ENCODE measurements at regions not wholly inside any gene's neighbourhood (a gene's known extent, or its start where the extent isn't known, plus 50 kb on each side); places are given as distances from the start of the nearest gene placed in this dataset.

DNA sequence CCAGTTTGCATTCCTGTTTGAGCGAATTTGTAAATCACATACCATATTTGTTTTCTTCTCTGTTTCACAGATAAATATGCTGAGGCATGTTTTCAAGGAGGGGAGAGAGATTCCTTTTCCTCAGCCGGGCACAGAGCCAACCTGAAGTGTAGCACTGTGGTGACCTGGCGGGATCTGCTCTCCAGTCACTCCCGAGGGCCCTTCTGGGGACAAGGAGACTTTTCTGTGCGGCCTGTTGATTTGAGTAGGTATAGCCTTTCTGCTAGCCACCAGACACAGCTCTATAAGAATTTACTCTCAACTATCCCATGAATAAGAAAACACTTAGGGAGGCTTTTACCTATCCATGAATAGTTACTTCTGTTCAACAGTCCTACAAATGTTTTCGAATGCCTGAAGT, 63.5 kb upstream of the FDX1 start:
- no peaks in the 10 kb centered on the region for H3K4me1 ChIP-seq (ENCODE audit: control insufficient read depth in 1 of 2, insufficient read depth in 2 of 2, low read length in 2 of 2)
- WGBS, 2 donors, result 49 to 61% methylated on average over 6 of the region's 6 CpGs
- DNase-seq (no peak), ATAC-seq (ENCODE audit: low FRiP score) (no peak)
- H3K9me3 ChIP-seq (ENCODE audit: control insufficient read depth, low read length), result no peaks in the 10 kb centered on the region
- intact Hi-C loops (cut with DNase I), result no loop called here
- H3K4me3 ChIP-seq (ENCODE audit: low read length in 2 of 2), result no peak overlapping the region
- no peak overlapping the region for H3K27ac ChIP-seq (ENCODE audit: low read depth in 1 of 2, low read length in 2 of 2)
- no peaks in the 10 kb centered on the region for H3K27me3 ChIP-seq (ENCODE audit: control insufficient read depth in 1 of 2, insufficient read depth in 2 of 2, low read length in 1 of 2)
- H3K36me3 ChIP-seq (ENCODE audit: control insufficient read depth in 1 of 2, insufficient read depth in 2 of 2, low read length in 1 of 2), result no peaks in the 10 kb centered on the region

DNA sequence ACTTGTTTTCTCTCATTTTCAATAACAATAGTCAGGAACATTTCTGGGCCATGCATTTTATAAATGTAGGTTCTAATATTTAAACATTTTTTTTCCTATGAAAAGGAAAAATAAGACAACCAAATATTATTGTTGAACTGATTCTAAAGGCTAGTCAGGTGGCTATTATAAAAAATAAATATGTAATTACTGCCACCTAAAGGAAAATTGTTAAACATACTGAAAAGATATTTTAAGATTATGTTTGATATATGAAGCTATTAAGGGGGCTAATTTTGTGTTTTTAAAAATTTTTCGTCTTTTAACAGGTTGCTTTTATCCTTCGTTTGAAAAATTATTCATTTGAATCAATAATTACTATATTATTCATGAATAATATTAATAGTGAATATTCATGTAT, 62.2 kb upstream of the FDX1 start:
- intact Hi-C loops (cut with DNase I), result no loop called here
- H3K36me3 ChIP-seq (ENCODE audit: control insufficient read depth in 1 of 2, insufficient read depth in 2 of 2, low read length in 1 of 2), result no peaks in the 10 kb centered on the region
- H3K4me3 ChIP-seq (ENCODE audit: low read length in 2 of 2), result no peak overlapping the region
- H3K27me3 ChIP-seq (ENCODE audit: control insufficient read depth in 1 of 2, insufficient read depth in 2 of 2, low read length in 1 of 2), result no peaks in the 10 kb centered on the region
- no peak overlapping the region for H3K27ac ChIP-seq (ENCODE audit: low read depth in 1 of 2, low read length in 2 of 2)
- no peak for DNase-seq
- no peaks in the 10 kb centered on the region for H3K4me1 ChIP-seq (ENCODE audit: control insufficient read depth in 1 of 2, insufficient read depth in 2 of 2, low read length in 2 of 2)
- WGBS, 2 donors, result 38 to 65% methylated on average over 2 of the region's 2 CpGs
- H3K9me3 ChIP-seq (ENCODE audit: control insufficient read depth, low read length), result no peaks in the 10 kb centered on the region
- ATAC-seq (ENCODE audit: low FRiP score), result no peak

DNA sequence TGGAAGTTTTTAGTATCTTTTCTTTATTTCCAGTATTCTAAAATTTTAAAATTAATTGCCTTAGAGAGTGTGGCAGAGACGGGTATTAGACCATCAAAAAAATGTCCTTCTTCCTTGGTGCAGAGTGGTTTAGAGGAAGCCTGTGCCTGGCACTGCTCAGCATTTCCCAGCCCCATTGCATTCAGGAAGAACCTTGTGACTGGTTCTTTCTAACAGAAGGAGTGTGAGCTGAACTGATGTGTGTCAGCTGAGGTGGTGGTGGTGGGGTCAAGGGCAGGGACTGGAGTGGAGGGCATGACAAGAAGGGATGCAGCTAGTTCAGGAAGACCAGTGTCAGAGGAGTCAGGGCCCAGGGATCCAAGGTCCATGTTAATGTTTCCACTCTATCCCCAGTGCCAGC, 58.7 kb upstream of the FDX1 start:
- ATAC-seq (ENCODE audit: low FRiP score) (no peak), DNase-seq (no peak)
- H3K27ac ChIP-seq (ENCODE audit: low read depth in 1 of 2, low read length in 2 of 2), result no peak overlapping the region
- no peaks in the 10 kb centered on the region for H3K4me1 ChIP-seq (ENCODE audit: control insufficient read depth in 1 of 2, insufficient read depth in 2 of 2, low read length in 2 of 2)
- no peaks in the 10 kb centered on the region for H3K9me3 ChIP-seq (ENCODE audit: control insufficient read depth, low read length)
- 91 to 95% methylated on average over 1 of the region's 1 CpG for WGBS, 2 donors
- no peak overlapping the region for H3K4me3 ChIP-seq (ENCODE audit: low read length in 2 of 2)
- H3K27me3 ChIP-seq (ENCODE audit: control insufficient read depth in 1 of 2, insufficient read depth in 2 of 2, low read length in 1 of 2), result no peaks in the 10 kb centered on the region
- no peaks in the 10 kb centered on the region for H3K36me3 ChIP-seq (ENCODE audit: control insufficient read depth in 1 of 2, insufficient read depth in 2 of 2, low read length in 1 of 2)
- intact Hi-C loops (cut with DNase I), result loop anchor here in 1 of 2 donors (5.0 to 10.0 kb wide), 2 partner anchors 76 to 424 kb away; partner anchors contain the start of gene RDX

DNA sequence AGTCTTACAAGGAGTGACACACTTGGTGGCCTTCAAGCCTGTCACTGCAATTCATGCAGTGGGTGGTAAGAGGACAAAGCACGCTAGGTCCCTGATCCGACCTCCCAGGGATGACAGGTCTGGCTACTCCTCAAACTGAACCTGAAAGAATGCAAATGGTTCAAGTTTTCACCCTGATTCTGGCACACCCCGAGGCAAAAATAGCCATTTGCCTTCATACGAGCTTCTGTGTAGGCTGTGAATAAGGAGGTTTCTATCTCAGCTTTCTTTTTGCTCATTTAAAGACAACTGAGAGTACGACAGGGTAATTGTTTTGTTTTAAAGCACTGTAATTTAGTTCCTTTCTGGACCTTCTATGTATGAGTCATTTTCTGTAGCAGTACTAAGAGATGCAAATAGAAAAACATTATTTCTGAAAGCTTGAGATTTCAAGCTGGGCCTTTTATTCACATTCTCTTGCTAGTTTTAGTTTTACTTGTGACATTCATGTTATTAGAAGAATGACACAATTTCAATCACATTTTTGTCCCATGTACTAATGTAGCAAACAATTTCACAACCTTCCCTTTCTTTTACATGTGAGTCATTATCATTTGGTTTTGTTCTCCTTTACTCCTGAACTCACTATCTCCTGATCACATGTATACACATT, 56.6 kb upstream of the FDX1 start:
- no peak overlapping the region for H3K27ac ChIP-seq (ENCODE audit: low read depth in 1 of 2, low read length in 2 of 2)
- H3K4me3 ChIP-seq (ENCODE audit: low read length in 2 of 2), result no peak overlapping the region
- no peaks in the 10 kb centered on the region for H3K9me3 ChIP-seq (ENCODE audit: control insufficient read depth, low read length)
- ATAC-seq (ENCODE audit: low FRiP score), result no peak
- H3K27me3 ChIP-seq (ENCODE audit: control insufficient read depth in 1 of 2, insufficient read depth in 2 of 2, low read length in 1 of 2), result no peaks in the 10 kb centered on the region
- no peaks in the 10 kb centered on the region for H3K36me3 ChIP-seq (ENCODE audit: control insufficient read depth in 1 of 2, insufficient read depth in 2 of 2, low read length in 1 of 2)
- no peak for DNase-seq
- WGBS, 2 donors, result 15 to 17% methylated on average over 5 of the region's 5 CpGs
- intact Hi-C loops (cut with DNase I), result loop anchor here in 1 of 2 donors (5.0 to 10.0 kb wide), 2 partner anchors 78 to 426 kb away; partner anchors contain the start of gene RDX
- no peaks in the 10 kb centered on the region for H3K4me1 ChIP-seq (ENCODE audit: control insufficient read depth in 1 of 2, insufficient read depth in 2 of 2, low read length in 2 of 2)

DNA sequence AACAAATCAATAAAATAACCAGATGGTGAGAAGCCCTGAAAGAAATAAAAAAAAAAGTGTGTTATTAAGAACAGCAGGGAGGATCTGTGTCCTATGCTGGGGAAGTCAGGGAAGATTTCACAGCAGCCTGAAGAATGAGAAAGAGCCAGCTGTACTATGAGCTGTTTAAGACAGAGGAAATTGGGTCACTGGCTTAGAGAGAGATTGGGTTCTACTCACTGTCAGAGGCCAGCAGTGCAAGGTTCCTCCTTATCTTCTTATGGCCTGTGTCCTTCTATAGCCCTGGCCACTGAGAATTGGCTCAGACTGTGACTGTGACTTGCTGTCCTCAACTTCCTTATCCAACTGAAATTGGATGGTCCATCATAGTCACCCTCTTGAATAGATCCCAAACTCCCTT, 54.8 kb upstream of the FDX1 start:
- no peak for DNase-seq
- intact Hi-C loops (cut with DNase I), result loop anchor here (5.0 to 10.0 kb wide), 3 partner anchors 57 to 428 kb away; partner anchors contain the start of gene RDX (in 1 of the 2)
- H3K27ac ChIP-seq (ENCODE audit: low read depth in 1 of 2, low read length in 2 of 2), result no peak overlapping the region
- no peaks in the 10 kb centered on the region for H3K36me3 ChIP-seq (ENCODE audit: control insufficient read depth in 1 of 2, insufficient read depth in 2 of 2, low read length in 1 of 2)
- no peak for ATAC-seq (ENCODE audit: low FRiP score)
- no peaks in the 10 kb centered on the region for H3K9me3 ChIP-seq (ENCODE audit: control insufficient read depth, low read length)
- no peaks in the 10 kb centered on the region for H3K27me3 ChIP-seq (ENCODE audit: control insufficient read depth in 1 of 2, insufficient read depth in 2 of 2, low read length in 1 of 2)
- H3K4me1 ChIP-seq (ENCODE audit: control insufficient read depth in 1 of 2, insufficient read depth in 2 of 2, low read length in 2 of 2), result no peaks in the 10 kb centered on the region
- no peak overlapping the region for H3K4me3 ChIP-seq (ENCODE audit: low read length in 2 of 2)

- Histone ChIP-seq H3K4me3 (ENCODE audit: low read length in 2 of 2) (no peak overlapping the region), H3K4me1 (ENCODE audit: control insufficient read depth in 1 of 2, insufficient read depth in 2 of 2, low read length in 2 of 2) (no peaks in the 10 kb centered on the region), H3K9me3 (ENCODE audit: control insufficient read depth, low read length) (no peaks in the 10 kb centered on the region), H3K36me3 (ENCODE audit: control insufficient read depth in 1 of 2, insufficient read depth in 2 of 2, low read length in 1 of 2) (no peaks in the 10 kb centered on the region), H3K27me3 (ENCODE audit: control insufficient read depth in 1 of 2, insufficient read depth in 2 of 2, low read length in 1 of 2) (no peaks in the 10 kb centered on the region), H3K27ac (ENCODE audit: low read depth in 1 of 2, low read length in 2 of 2) (no peak overlapping the region)
- DNase-seq (no peak), ATAC-seq (ENCODE audit: low FRiP score) (no peak)
- intact Hi-C loops (cut with DNase I), result loop anchor here (5.0 to 10.0 kb wide), 3 partner anchors 57 to 428 kb away; partner anchors contain the start of gene RDX (in 1 of the 2)
Observed at GRCh38 chr11:110375351-110375750, 54.4 kb upstream of the FDX1 start.

DNA sequence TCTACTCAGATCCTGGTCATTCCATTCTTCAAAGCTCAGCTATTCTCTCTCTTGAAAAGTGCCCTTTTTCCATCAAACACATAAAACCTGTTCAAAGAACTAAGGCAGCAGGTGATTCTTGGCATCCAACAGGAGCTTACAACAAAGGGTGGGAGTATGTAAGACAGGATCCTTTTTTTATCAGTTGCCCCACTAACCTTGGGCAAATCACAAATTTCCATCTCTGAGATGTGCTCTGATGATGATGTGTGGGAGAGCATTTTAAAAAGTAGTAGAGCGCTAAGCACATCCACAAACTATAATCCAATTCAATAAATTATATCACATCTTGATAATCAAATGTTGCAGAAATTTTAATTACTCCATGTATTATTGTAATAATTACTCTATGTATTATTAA, 53.7 kb upstream of the FDX1 start:
- no peaks in the 10 kb centered on the region for H3K9me3 ChIP-seq (ENCODE audit: control insufficient read depth, low read length)
- H3K4me3 ChIP-seq (ENCODE audit: low read length in 2 of 2), result no peak overlapping the region
- ATAC-seq (ENCODE audit: low FRiP score) (no peak), DNase-seq (no peak)
- no peaks in the 10 kb centered on the region for H3K4me1 ChIP-seq (ENCODE audit: control insufficient read depth in 1 of 2, insufficient read depth in 2 of 2, low read length in 2 of 2)
- 100% methylated on average over 1 of the region's 1 CpG for WGBS, 2 donors
- H3K36me3 ChIP-seq (ENCODE audit: control insufficient read depth in 1 of 2, insufficient read depth in 2 of 2, low read length in 1 of 2), result no peaks in the 10 kb centered on the region
- intact Hi-C loops (cut with DNase I), result loop anchor here (2.0 to 10.0 kb wide), 4 partner anchors 56 to 429 kb away; partner anchors contain the start of gene RDX (in 1 of the 2)
- H3K27me3 ChIP-seq (ENCODE audit: control insufficient read depth in 1 of 2, insufficient read depth in 2 of 2, low read length in 1 of 2), result no peaks in the 10 kb centered on the region
- H3K27ac ChIP-seq (ENCODE audit: low read depth in 1 of 2, low read length in 2 of 2), result no peak overlapping the region

- peak overlapping the region in 1 of 2 donors; percentile 26 for H3K27ac ChIP-seq (ENCODE audit: low read depth in 1 of 2, low read length in 2 of 2)
- no peaks in the 10 kb centered on the region for H3K4me1 ChIP-seq (ENCODE audit: control insufficient read depth in 1 of 2, insufficient read depth in 2 of 2, low read length in 2 of 2)
- 2 to 3% methylated on average over 6 of the region's 6 CpGs for WGBS, 2 donors
- ATAC-seq (ENCODE audit: low FRiP score), result peak; percentile 82
- no peaks in the 10 kb centered on the region for H3K27me3 ChIP-seq (ENCODE audit: control insufficient read depth in 1 of 2, insufficient read depth in 2 of 2, low read length in 1 of 2)
- intact Hi-C loops (cut with DNase I), result loop anchor here (2.0 to 10.0 kb wide), 4 partner anchors 55 to 430 kb away; partner anchors contain the start of gene RDX (in 1 of the 2)
- no peak overlapping the region for H3K4me3 ChIP-seq (ENCODE audit: low read length in 2 of 2)
- DNase-seq, result peak in 1 of 2 donors; percentile 75
- no peaks in the 10 kb centered on the region for H3K9me3 ChIP-seq (ENCODE audit: control insufficient read depth, low read length)
- no peaks in the 10 kb centered on the region for H3K36me3 ChIP-seq (ENCODE audit: control insufficient read depth in 1 of 2, insufficient read depth in 2 of 2, low read length in 1 of 2)
Observed at GRCh38 chr11:110376711-110377324, 52.9 kb upstream of the FDX1 start.

DNA sequence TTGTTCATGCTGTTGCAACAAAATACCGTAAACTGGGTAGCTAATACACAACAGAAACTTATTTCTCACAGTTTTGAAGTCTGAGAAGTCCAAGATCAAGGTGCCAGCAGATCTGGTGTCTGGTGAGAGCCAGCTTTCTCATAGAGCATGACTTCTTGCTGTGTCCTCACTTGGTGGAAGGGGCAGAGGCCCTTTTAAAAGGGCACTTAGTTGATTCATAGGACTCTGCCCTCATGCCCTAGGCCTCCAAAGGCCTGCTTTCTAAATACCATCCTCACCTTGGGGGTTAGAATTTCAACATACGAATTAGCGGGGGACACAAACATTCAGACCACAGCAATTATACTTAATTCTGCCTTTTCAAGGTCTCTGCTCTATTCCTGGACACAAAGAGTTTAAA, 52.3 kb upstream of the FDX1 start:
- Histone ChIP-seq H3K4me1 (ENCODE audit: control insufficient read depth in 1 of 2, insufficient read depth in 2 of 2, low read length in 2 of 2) (no peaks in the 10 kb centered on the region), H3K27me3 (ENCODE audit: control insufficient read depth in 1 of 2, insufficient read depth in 2 of 2, low read length in 1 of 2) (no peaks in the 10 kb centered on the region), H3K36me3 (ENCODE audit: control insufficient read depth in 1 of 2, insufficient read depth in 2 of 2, low read length in 1 of 2) (no peaks in the 10 kb centered on the region), H3K9me3 (ENCODE audit: control insufficient read depth, low read length) (no peaks in the 10 kb centered on the region), H3K27ac (ENCODE audit: low read depth in 1 of 2, low read length in 2 of 2) (no peak overlapping the region), H3K4me3 (ENCODE audit: low read length in 2 of 2) (no peak overlapping the region)
- ATAC-seq (ENCODE audit: low FRiP score) (no peak), DNase-seq (no peak)
- intact Hi-C loops (cut with DNase I), result loop anchor here (2.0 to 10.0 kb wide), 4 partner anchors 55 to 430 kb away; partner anchors contain the start of gene RDX (in 1 of the 2)
- 93 to 95% methylated on average over 3 of the region's 3 CpGs for WGBS, 2 donors
